ENCODE measurements at regions not wholly inside any gene's neighbourhood (a gene's known extent, or its start where the extent isn't known, plus 50 kb on each side); places are given as distances from the start of the nearest gene placed in this dataset.

- H3K4me1 ChIP-seq (ENCODE audit: control insufficient read depth, insufficient read depth, low read length) = no peaks in the 10 kb centered on the region
- H3K36me3 ChIP-seq (ENCODE audit: control insufficient read depth in 2 of 2, insufficient read depth in 1 of 2, low read length in 2 of 2) = no peaks in the 10 kb centered on the region
- no peaks in the 10 kb centered on the region for H3K9me3 ChIP-seq (ENCODE audit: control insufficient read depth, insufficient read depth, low read depth, low read length)
- H3K27ac ChIP-seq (ENCODE audit: extremely low read depth, low read depth, low read length) = no peak overlapping the region
- ChIA-PET POLR2A (no interaction called here), CTCF (interaction anchor here (1.4 kb wide), 1 partner anchor 648 kb away, joined by 4 read pairs; no protein-coding TSS in a partner anchor)
- TF ChIP-seq GLIS2 (tag by site-specific recombination; IDR thresholded peaks at IDR 0.05) = no peak
- no peak overlapping the region for H3K4me3 ChIP-seq (ENCODE audit: low read depth, low read length)
Observed at GRCh38 chr1:238499021-238499420, 608.3 kb upstream of the ZP4 start.

- Histone ChIP-seq H3K36me3 (ENCODE audit: control insufficient read depth in 2 of 2, insufficient read depth in 1 of 2, low read length in 2 of 2) (no peaks in the 10 kb centered on the region), H3K9me3 (ENCODE audit: control insufficient read depth, insufficient read depth, low read depth, low read length) (no peaks in the 10 kb centered on the region), H3K4me3 (ENCODE audit: low read depth, low read length) (no peak overlapping the region), H3K27ac (ENCODE audit: extremely low read depth, low read depth, low read length) (no peak overlapping the region), H3K4me1 (ENCODE audit: control insufficient read depth, insufficient read depth, low read length) (no peaks in the 10 kb centered on the region)
- ChIA-PET POLR2A (no interaction called here), CTCF (interaction anchor here (1.1 kb wide), 1 partner anchor 12 kb away, joined by 4 read pairs; no protein-coding TSS in a partner anchor)
- TF ChIP-seq ZNF501 (tag by site-specific recombination; IDR thresholded peaks at IDR 0.05) (no peak), AEBP2 (tag by site-specific recombination; IDR thresholded peaks at IDR 0.05; ENCODE audit: borderline replicate concordance) (no peak), ZNF175 (tag by site-specific recombination; IDR thresholded peaks at IDR 0.05) (no peak)
Observed at GRCh38 chr1:238492271-238492670, 601.5 kb upstream of the ZP4 start.

- Histone ChIP-seq H3K27ac (ENCODE audit: extremely low read depth, low read depth, low read length) (no peak overlapping the region), H3K4me1 (ENCODE audit: control insufficient read depth, insufficient read depth, low read length) (no peaks in the 10 kb centered on the region), H3K9me3 (ENCODE audit: control insufficient read depth, insufficient read depth, low read depth, low read length) (no peaks in the 10 kb centered on the region), H3K36me3 (ENCODE audit: control insufficient read depth in 2 of 2, insufficient read depth in 1 of 2, low read length in 2 of 2) (no peaks in the 10 kb centered on the region), H3K4me3 (ENCODE audit: low read depth, low read length) (no peak overlapping the region)
- TF ChIP-seq ZNF580 (tag by site-specific recombination; IDR thresholded peaks at IDR 0.05) = no peak
- TF ChIP-seq ZNF202 (tag by site-specific recombination; IDR thresholded peaks at IDR 0.05; ENCODE audit: borderline replicate concordance) = no peak
- TF ChIP-seq REST (tag by site-specific recombination; IDR thresholded peaks at IDR 0.05) = no peak
- no peak for TF ChIP-seq HOXA7 (CRISPR knock-in tag; IDR thresholded peaks at IDR 0.05; ENCODE audit: borderline replicate concordance)
- no peak for TF ChIP-seq ZNF223 (tag by site-specific recombination; IDR thresholded peaks at IDR 0.05)
- no peak for TF ChIP-seq ZNF174 (tag by site-specific recombination; IDR thresholded peaks at IDR 0.05)
- TF ChIP-seq ZBTB1 (tag by site-specific recombination; IDR thresholded peaks at IDR 0.05) = no peak
- no peak for TF ChIP-seq ZNF146 (tag by site-specific recombination; IDR thresholded peaks at IDR 0.05)
- no peak for TF ChIP-seq ZNF548 (tag by site-specific recombination; IDR thresholded peaks at IDR 0.05)
- no peak for TF ChIP-seq ZNF10 (tag by site-specific recombination; IDR thresholded peaks at IDR 0.05)
- no peak for TF ChIP-seq ZNF18 (tag by site-specific recombination; IDR thresholded peaks at IDR 0.05)
- TF ChIP-seq ZNF394 (tag by site-specific recombination; IDR thresholded peaks at IDR 0.05; ENCODE audit: borderline replicate concordance) = no peak
- TF ChIP-seq SP7 (tag by site-specific recombination; IDR thresholded peaks at IDR 0.05) = no peak
- ChIA-PET CTCF (interaction anchor here (0.6 to 1.1 kb wide), 2 partner anchors 11 to 330 kb away, joined by 4 to 5 read pairs; no protein-coding TSS in a partner anchor), POLR2A (no interaction called here)
Observed at GRCh38 chr1:238491265-238491664, 600.5 kb upstream of the ZP4 start.
